NCI-H510A (cell line): ENCODE measurements at regions not wholly inside any gene's neighbourhood (a gene's known extent, or its start where the extent isn't known, plus 50 kb on each side); places are given as distances from the start of the nearest gene placed in this dataset.
A peak's percentile ranks its signal among the peaks of the same experiment; 100 is the strongest.
"Not testable (repeated sequence)": the region's sequence is repeated elsewhere in the genome, so short reads cannot be mapped to it uniquely, and the experiment has no call there.

Experiments used
- DNase-seq: peaks from one replicate; lab custom pipeline; 2025; lab: John Stamatoyannopoulos, UW

DNA sequence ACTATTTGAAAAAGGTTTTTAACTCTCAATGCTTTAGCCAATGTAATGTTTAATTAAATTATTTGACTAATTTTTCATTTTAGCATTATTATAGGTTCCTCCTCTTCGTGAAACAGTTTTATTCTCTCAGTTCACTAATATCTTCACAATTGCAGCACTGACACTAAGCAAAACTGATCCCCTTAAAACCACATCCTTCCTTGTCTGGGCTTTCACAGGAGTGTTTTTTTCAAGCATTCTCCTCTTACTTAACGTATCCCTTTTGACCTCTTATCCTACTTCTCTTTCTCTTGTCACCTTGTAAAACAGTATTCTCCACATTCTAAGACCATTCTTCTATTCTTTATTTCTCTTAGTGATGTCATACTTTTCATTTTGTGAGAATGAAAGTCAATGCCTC lies 112.8 kb downstream of the DSC3 start:
- DNase-seq, result no peak

DNA sequence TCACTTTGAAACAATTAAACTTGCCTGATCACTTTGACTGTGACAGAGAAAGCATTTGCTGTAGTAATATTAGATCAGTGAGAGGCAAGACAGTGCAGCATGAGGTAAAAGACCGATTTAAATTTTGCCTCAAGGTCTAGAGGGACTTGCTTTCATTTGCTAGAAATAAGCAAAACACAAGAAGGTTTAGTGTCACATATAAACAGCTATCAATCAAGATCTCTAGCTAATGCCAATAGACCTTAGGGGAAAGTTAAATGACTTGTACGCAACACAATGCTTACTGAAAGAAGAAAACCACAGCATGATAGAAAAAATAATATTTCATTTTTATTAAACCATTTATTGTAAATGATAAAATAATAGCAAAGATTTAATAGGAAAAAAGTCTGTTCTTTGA lies 113.5 kb downstream of the DSC3 start:
- DNase-seq, result no peak

DNA sequence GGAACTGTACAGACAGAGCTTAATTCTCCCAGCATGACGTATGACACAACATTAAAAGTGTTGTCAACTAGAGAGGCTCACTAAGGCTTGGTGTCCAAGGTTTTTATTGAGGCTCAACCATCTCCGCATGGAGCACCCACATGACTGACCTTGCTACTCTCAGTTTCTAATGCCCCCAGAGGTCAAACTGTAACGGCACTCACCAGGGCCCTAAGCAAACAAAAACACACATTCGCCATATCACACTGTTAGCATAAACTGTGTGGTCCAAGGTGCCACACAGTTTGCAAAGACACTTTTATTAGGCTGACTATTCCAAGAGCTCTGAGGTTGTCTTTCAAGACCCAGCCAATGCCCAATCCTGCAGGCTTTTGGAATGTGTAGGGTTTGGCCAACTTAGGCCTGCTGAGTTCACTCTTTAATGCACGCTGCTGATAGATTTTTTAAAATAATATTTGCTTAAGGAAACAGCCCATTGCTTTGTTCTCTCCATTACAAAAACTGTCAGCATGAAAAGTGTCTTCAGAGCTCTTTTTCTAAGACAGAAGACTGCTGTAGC lies 114.9 kb downstream of the DSC3 start:
- no peak for DNase-seq

DNA sequence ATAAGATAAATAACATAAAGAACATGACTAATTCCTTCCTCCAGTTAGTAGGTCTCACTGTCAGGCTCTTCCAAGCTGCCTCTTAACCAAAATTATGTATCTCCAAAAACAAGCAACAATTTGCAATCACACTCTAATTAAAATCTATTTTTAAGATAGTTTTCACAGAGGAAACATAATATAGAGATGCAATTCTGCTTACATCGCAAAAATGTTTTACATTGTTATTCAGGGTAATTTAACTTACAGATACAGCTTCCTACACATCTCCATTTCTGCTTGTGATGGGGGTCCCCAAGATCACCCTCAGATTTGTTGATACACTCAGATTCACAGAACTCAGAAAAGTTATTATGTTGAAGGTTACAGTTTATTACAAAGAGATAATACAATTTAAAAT lies 115.5 kb downstream of the DSC3 start:
- no peak for DNase-seq

DNA sequence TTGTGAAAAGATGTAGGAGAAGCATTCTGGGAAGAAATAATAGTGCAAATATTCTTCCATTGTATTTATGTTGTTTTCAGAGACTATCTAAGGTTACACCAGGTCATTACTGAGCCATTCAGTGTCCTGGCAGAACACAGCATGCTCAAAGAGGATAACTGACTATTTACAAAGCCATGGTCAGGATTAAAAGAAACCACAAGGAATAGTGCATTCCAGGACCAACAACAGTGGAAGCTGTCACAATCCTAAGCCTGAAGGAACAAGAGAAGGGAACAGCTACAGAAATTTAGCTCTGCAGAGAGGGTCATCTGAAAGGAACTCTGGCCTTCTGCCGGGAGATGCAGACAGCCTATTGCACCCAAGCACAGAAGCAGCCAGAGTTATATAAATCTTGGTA lies 116.7 kb downstream of the DSC3 start:
- DNase-seq, result no peak

DNA sequence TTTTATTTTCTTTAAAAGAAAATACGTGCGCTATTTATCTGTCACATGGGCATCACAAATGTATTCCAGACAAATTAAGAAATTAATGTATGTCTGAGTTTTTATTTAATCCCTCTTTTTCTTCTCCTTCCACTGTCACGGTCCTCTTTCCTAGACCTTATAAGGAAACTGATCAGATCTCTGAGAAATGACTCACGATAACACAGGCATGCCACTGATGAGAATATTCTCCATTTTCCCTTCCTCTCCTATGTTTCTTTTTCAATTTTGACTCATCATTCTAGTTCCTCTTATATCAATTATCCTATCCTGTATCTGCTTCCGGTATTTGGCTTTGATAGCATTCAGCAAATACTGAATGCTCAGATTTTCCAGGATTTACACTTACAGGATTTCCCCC lies 121.8 kb downstream of the DSC3 start:
- no peak for DNase-seq

DNA sequence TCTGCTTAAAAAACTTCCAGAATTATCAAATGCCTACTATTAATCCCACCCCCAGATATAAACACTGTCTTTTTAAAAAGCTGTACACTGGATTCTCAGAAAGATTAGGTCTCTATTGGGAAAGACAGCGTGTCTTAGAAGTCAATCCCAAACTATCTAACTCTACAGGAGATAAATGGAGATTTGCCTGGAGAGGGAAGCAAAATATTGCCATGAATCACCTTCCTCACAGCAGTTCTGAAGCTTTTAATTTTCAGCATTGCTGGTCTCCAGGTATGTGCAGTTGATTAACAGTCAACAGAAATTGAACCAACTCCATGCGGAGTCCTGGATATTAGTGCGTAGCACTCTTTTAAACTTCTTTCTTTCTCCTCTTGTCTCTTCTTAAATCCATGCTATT lies 122.2 kb downstream of the DSC3 start:
- no peak for DNase-seq

DNA sequence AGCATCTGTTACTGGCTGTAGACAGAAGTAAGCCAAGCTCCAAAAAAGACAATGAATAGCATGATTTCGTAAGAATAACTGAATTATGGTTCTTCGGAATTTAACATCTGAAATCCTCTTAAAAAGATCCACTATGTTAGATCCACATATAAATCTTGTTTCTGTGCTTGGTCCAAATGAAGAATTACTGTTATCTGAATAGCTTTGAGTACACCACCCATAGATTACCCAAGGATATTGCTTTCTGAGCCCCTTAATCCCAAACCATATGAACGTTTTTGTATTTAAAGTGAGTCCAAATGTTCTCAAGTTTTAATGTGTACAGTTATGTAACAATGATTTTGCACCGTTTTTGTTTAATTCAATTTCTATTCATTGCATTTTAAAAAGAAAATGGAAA lies 124.9 kb downstream of the DSC3 start:
- DNase-seq, result no peak

DNA sequence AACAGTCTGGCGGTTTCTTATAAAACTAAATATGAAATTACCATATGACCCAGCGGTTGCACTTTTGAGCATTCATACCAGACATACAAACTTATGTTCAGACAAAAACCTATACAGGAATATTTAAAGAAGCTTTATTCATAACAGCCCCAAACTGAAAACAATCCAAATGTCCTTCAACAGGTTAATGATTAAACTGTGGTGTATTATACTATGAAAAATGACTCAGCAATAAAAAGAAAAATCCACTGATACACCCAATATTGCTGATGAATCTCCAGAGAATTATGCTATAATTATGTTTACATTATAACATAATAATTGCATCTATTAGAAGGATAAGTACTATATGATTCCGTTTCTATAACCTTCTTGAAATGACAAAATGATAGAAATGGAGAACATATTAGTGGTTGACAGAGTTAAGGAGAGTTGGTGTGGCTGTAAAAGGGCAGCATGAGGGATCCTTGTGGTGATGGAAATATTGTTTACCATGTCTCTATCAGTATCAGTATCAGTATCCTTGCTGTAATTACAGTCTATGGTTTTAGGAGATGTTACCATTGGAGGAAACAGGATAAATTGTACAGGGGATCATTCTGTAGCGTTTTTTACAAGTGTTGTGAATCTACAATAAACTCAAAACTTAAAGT lies 127.1 kb downstream of the DSC3 start:
- no peak for DNase-seq

DNA sequence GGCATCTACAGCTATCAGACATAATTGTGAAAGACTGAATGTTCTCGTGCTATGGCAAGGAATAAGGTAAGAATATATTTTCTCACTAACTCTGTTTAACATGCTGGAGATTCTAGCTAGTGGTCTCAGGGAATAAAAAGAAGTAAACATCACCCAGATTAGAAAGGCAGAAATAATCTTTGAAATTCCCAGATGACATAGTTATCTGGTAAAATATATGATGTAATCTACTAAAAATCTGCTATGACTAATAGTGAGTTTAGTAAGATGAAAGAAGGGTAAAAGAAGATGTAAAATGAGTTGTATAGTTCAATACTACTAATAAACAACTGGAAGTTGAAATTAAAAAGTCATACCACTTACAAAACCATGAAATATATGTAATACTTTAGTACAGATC lies 134.2 kb downstream of the DSC3 start:
- no peak for DNase-seq

DNA sequence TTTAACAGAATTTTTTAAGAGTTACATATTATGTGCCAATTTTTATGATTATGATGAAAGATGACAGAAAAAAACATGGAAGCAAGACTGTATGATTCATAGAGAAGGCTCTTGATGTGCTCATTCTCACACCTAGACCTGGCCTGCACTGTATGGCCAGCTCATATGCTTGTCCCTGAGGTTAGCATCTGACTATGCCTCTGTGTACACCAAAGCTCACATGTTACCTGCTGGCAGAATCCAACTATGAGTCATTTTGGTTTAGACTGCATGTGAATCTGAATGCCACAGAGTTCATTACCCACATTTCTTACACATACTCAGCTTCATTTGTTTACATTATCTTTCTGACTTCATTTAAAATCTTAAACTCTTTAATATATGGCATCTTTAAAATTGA lies 139.0 kb downstream of the DSC3 start:
- DNase-seq, result no peak

DNA sequence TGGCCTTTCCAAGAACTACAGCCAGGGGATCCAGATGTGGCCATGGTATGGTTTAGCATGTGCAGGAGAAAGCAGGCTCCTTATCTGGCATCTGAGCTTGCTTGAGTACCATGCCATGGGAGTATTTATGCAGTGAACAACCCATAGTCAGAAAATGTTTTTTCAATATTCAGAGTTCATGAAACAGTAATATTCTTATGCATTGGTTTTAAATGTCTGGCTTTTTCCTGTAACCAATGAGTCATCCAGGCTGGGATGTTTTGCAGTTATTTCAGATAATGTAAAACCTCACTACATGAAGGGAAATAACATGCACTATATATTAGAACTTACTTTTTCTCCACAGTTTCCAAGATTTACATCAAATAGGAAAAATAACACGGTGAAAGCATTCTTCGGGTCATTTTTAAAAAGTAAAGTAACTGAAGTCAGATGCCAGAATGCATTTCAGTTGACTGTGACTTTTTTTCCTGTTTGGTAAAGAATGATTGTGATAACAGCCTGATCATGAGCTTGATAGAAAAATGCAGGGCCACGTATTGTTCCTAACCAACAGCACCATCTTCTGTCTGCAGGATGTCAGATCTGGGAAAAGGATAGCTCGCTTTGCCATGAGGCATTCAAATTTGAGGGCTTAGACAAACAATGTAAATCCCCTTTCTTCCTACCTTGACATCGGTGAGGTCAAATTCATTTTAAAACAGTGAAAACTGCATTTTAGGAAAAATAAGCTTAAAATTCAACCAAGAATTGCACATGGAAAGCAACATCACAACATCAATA lies 152.8 kb downstream of the DSC3 start:
- DNase-seq, result peak; percentile 46

DNA sequence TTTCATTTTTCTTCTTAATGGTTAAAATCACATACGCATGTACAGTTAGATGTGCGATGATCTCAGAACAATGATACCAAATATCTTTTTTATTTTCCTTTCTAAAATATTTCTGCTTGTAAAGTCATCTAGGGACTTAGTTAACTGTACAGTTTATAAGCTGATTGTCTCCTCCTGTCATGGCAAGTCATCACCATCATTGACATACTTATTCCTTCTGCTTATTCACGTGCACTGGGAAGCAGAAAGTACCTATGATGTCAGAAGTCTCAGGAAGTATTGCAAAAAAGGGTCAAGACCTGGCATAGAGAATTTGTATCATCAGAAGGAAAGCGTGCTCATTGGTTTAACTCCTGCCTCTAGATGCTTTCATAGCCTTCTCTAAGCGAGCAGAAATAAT lies 154.2 kb downstream of the DSC3 start:
- no peak for DNase-seq

DNA sequence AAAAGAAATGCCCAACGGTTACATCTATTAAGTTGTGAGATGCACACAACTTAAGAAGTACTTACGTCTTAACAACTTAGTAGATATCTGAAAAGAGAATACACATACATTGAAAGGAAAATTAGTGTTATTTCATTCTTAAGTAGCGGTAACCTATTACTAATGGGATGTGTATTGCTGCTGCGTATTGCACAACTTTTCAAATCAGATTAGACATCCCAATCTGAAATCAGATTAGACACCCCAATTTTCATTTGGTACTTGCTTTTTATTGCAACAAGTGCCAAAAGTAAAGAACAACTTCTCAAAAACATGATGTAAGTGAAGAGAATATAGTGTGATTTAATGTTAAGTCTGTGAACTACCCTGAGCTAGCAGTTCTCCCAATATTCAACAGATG lies 155.5 kb downstream of the DSC3 start:
- no peak for DNase-seq

DNA sequence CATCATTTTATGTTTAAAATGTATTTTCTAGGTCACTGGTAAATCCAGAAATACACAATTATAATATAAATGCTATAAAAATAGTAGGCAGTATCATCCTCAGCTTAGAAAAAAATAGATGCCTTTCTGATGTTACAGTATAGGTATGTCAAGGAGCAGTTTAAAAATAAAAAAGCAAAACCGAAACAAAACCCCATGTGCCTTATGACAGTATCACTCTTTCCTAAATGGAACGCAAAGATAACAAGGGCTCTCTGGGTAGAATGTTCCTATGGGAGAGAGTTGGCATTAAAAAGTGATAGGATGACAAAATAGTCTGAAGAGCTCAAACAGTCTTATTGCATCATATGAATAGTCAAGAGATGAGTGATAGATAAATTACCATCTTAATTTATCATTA lies 172.1 kb downstream of the DSC3 start:
- no peak for DNase-seq

DNA sequence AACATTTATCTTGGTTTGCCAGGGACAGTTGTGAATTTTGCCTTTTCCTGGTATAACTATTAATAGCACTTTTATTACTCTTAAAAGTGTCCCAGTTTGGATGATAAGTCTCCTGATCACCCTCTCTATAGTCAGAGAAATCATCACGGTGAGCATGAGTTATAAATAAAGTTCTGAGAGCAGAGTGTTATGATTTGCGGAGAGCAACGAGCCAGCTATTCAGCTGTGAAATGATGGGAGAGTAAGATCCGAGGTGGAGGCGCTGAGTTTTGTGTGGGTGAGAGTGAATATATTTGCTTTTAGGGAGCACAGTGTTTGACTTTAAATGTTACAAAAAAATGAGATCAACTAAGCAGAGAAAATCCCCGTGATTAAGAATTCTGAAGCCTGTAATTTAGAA lies 179.6 kb downstream of the DSC3 start:
- no peak for DNase-seq

DNA sequence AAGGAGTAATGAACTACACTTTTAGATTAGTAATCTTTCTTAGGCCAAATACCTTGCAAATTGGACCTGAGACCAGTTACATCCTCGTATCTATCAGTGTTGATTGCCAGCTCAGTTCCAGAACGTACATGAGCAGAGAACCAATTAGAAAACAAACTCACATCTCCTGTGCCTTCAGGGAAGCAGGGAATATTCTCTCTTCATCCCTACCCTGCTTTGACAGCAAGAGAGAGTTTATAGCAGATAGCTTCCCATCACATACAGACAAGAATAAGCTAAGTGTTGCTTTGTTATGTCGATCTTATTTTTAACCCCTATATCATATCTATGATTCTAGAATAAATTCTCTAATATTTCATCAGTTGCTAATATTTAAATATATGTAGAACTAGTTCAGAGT lies 181.8 kb downstream of the DSC3 start:
- no peak for DNase-seq

DNA sequence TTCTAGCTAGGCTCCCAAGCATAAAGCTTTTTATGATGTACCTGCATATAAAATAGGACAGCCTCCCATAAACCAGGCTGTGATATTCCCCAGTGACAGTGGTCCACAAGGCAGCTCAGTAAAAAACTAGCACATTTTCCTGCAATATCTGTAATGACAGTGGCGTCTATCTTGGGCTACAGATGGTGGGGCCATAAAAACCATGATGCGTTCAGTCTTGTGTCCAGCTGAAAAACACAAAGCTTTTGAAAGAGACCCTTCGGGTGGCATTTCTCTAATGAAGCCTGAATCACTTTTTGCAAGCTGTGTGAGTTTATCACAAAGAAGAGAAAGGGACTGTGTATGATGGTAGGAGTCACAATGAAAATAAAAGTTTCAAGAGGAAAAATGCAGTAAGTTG lies 183.5 kb downstream of the DSC3 start:
- DNase-seq, result no peak

DNA sequence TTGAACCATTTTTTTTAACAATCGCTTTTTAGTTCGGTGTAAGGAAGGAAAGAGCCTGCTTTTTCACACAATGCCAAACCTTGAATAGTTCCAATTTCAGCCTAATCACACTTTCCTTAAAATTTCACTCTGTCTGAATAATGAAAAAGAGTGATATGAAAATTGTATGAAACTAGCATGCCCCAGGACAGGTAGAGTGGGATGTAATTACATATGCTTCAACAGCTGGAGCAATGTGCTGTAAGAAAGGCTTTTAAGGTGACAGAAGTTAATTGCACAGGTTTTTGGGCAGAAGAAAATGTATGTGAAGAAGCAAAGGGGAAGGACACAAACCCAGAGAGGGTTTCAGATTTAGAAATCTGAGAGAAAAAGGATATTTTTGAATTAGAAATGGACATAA lies 184.0 kb downstream of the DSC3 start:
- DNase-seq, result no peak

DNA sequence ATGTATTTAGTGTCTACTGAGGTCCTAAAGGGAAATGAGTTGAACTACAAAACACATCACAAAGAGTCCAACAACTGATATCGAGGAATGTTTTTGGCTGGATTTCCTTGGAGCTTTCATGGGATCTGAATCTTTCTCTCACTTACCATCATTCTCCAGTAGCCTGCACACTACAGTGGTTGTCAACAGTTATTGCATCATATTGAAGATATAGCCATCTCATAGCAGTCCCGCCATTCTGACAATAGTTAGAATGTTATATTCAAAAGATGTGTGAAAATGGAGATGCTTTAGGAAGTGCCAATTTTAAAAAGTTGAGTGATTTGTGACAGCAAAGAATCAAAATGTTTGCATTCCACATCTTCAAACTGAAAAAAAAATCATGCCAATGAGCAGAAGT lies 186.8 kb downstream of the DSC3 start:
- no peak for DNase-seq

DNA sequence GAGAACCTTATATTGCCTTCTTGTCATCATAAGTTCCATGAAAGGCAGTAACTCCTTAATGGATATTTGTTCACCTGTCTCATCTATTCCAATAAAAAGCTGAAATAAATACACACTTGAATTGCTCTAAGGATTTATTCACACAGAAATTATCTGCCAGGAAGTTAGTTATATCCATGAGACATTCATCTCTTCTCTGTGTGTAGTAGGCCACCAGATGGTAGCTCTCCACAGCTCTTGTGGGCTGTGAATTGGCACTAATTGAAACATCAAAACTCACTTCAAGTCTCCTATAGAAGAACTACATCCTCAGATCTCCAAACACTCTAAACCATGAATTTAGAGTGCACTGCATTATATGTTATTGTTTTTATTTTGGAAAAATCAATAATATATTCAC lies 189.6 kb downstream of the DSC3 start:
- peak; percentile 91 for DNase-seq

DNA sequence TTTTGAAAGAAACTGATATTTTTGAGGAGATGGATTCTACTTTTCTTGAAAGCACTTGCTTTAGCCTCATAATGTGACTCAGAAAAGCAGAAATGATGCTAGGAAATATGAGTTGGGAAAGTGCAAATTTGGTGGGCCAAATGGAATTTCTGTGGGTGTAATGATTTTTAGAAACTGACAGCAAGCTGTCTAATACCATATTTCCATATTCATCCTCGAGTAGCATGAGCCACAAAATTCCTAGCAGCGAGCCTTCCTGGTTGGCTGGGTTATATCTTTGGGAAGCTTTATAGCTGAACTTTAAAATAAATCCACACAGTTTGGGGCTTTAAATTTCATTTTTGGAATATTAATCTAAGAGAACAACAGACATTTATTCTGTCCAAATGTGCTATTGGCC lies 190.0 kb downstream of the DSC3 start:
- DNase-seq, result no peak

DNA sequence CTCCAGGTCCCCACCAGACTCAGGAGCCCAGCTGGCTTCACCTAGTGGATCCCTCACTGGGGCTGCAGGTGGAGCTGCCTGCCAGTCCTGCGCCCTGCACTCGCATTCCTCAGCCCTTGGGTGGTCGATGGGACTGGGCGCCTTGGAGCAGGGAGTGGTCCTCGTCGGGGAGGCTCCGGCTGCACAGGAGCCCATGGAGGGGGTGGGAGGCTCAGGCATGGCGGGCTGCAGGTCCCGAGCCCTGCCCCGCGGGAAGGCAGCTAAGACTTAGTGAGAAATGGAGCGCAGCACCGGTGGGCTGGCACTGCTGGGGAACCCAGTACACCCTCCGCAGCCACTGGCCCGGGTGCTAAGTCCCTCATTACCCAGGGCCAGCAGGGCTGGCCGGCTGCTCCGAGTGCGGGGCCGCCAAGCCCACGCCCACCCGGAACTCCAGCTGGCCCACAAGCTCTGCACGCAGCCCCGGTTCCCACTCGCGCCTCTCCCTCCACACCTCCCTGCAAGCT lies 203.4 kb downstream of the DSC3 start:
- not testable (repeated sequence) for DNase-seq

DNA sequence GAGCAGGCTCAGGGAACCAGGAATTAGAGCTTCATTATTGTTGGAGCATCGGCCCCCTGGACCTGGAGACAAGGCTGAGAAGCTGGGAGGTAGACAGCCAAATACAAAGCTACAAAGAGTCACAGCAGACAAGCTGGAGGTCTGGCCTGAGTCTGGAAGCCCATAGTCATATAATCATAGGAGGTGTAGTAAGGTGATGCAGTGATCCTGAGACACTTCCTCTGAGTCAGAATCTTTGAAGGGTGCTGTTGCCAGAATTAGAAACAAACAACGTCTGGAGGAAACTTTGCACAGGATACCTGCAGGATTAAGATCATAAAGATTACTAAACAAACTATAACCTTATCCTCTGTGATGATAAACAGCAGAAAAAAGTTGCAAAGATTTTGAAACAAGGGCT lies 213.8 kb downstream of the DSC3 start:
- DNase-seq, result no peak
